Endothelial cell of umbilical vein (primary cell): ENCODE measurements at regions not wholly inside any gene's neighbourhood (a gene's known extent, or its start where the extent isn't known, plus 50 kb on each side); places are given as distances from the start of the nearest gene placed in this dataset.

Source experiments
- BruUV-seq: library from RNA; stranded (reverse); fragments of 400-500 nt; replicated peaks from 2 replicates; lab custom pipeline; 2021; lab: Mats Ljungman, UMichigan
- CTCF ChIA-PET: fragments of 300-600, 350-600 bp; sonication (Branson Sonifier 250); formaldehyde crosslinking; loops from one replicate; lab custom pipeline; 2021; ENCODE audit warnings: antibody characterized with exemption, inconsistent platforms; lab: Charles Lee
- POLR2A ChIA-PET: fragments of 300-600, 350-600 bp; sonication (Branson Sonifier 250); formaldehyde crosslinking; loops from one replicate; lab custom pipeline; 2021; ENCODE audit warnings: antibody characterized with exemption, inconsistent platforms; lab: Charles Lee
- DNase-seq: peaks from one replicate; pipeline ENCODE4 v3.0.0-alpha.2; 2011; ENCODE audit warnings: low read depth, low spot score
- FAIRE-seq: peaks from 2 replicates; lab custom pipeline; 2011; peaks lifted over from hg19 to GRCh38; lab: Jason Lieb, UNC
- H2AFZ ChIP-seq: 2 replicates; pipeline ENCODE4 v1.6.0; 2012; ENCODE audit warnings: low read depth, low read length, control low read depth, inconsistent platforms
- H3K27ac ChIP-seq: 2 replicates; pipeline ENCODE4 v1.5.1; 2011; ENCODE audit warnings: low read depth, mild to moderate bottlenecking, control low read depth, low read length, moderate library complexity; ENCODE audit not compliant: insufficient read depth
- H3K27me3 ChIP-seq, 2 experiments: 2 replicates each; pipeline versions ENCODE4 v1.6.0 to v1.6.1; 2011; ENCODE audit warnings: low read length in 2 of 2, mixed read lengths in 1 of 2; ENCODE audit not compliant: control insufficient read depth in 2 of 2, insufficient read depth in 2 of 2
- H3K36me3 ChIP-seq, 2 experiments: 2 replicates in 1 of 2; 3 replicates in 1 of 2; pipeline ENCODE4 v1.5.1; 2011; ENCODE audit warnings: low read length in 2 of 2, mild to moderate bottlenecking in 1 of 2, moderate library complexity in 1 of 2; ENCODE audit not compliant: control insufficient read depth in 2 of 2, insufficient read depth in 2 of 2; ENCODE audit errors: extremely low read depth in 1 of 2
- H3K4me1 ChIP-seq: 3 replicates; pipeline ENCODE4 v1.5.1; 2011; ENCODE audit warnings: mild to moderate bottlenecking, low read length; ENCODE audit not compliant: control insufficient read depth, insufficient read depth; ENCODE audit errors: extremely low read depth
- H3K4me2 ChIP-seq: 2 replicates; pipeline ENCODE4 v1.6.1; 2011; ENCODE audit warnings: low read length, control low read depth, mixed read lengths; ENCODE audit not compliant: insufficient read depth
- H3K4me3 ChIP-seq, 3 experiments: fragments of 200-600 bp in 1 of 3; sonication (generic), shearing (Covaris generic) in 1 of 3; replicated peaks in 1 of 3; 2 replicates each; pipeline ENCODE4 v1.5.1; 2011 to 2016; ENCODE audit warnings: control low read depth in 3 of 3, low read length in 3 of 3, mild to moderate bottlenecking in 2 of 3, inconsistent platforms in 1 of 3, low read depth in 1 of 3, moderate library complexity in 1 of 3; ENCODE audit not compliant: insufficient read depth in 1 of 3
- H3K79me2 ChIP-seq: 2 replicates; pipeline ENCODE4 v1.6.0; 2012; ENCODE audit warnings: low read length, inconsistent platforms; ENCODE audit not compliant: control insufficient read depth, insufficient read depth
- H3K9ac ChIP-seq: replicated peaks from 2 replicates; pipeline ENCODE3; 2011; ENCODE audit warnings: low read length, control low read depth; ENCODE audit not compliant: insufficient read depth; ENCODE audit errors: extremely low read depth
- H3K9me1 ChIP-seq: replicated peaks from 3 replicates; pipeline ENCODE4 v1.6.0; 2011; ENCODE audit warnings: mild to moderate bottlenecking, low read length; ENCODE audit not compliant: control insufficient read depth, insufficient read depth; ENCODE audit errors: extremely low read depth
- H3K9me3 ChIP-seq: replicated peaks from 2 replicates; pipeline ENCODE4 v1.5.1; 2012; ENCODE audit warnings: low read length, inconsistent platforms; ENCODE audit not compliant: control insufficient read depth, insufficient read depth
- H4K20me1 ChIP-seq: replicated peaks from 2 replicates; pipeline ENCODE3; 2011; ENCODE audit warnings: mild to moderate bottlenecking, low read length; ENCODE audit not compliant: control insufficient read depth, insufficient read depth; ENCODE audit errors: extremely low read depth
- EZH2 ChIP-seq: IDR thresholded peaks from 2 replicates; pipeline ENCODE4 v1.6.1; 2012; ENCODE audit warnings: borderline replicate concordance, low read depth, mild to moderate bottlenecking, moderate library complexity, low read length, inconsistent platforms; ENCODE audit not compliant: severe bottlenecking
- FOS ChIP-seq: IDR thresholded peaks from 2 replicates; pipeline ENCODE4 v1.6.1; 2011; ENCODE audit warnings: mild to moderate bottlenecking, low read length, moderate library complexity, borderline replicate concordance; ENCODE audit not compliant: insufficient read depth
- GATA2 ChIP-seq: IDR thresholded peaks from 2 replicates; pipeline ENCODE4 v1.7.0; 2011; ENCODE audit warnings: low read depth, mild to moderate bottlenecking, moderate library complexity, mixed read lengths, low read length; ENCODE audit not compliant: insufficient read length, insufficient read depth
- JUN ChIP-seq: IDR thresholded peaks from 2 replicates; pipeline ENCODE4 v1.6.1; 2011; ENCODE audit warnings: borderline replicate concordance, low read depth; ENCODE audit not compliant: insufficient read length, insufficient read depth
- MYC ChIP-seq: IDR thresholded peaks from one replicate; pipeline ENCODE4 v1.6.1; 2011; ENCODE audit warnings: mild to moderate bottlenecking, low read depth, low read length
- POLR2A ChIP-seq: IDR thresholded peaks from 2 replicates; pipeline ENCODE4 v1.6.1; 2012; ENCODE audit warnings: low read depth, mild to moderate bottlenecking, control low read depth, low read length
- POLR2AphosphoS5 ChIP-seq: IDR thresholded peaks from 2 replicates; pipeline ENCODE4 v1.6.1; 2012; ENCODE audit warnings: low read depth, mild to moderate bottlenecking, control low read depth, low read length, moderate library complexity; ENCODE audit not compliant: insufficient read depth
- dilution Hi-C: fragments of 300-500 bp; cut with MboI; formaldehyde crosslinking; loops from one replicate; pipeline ENCODE4 v1.15.0; 2019; ENCODE audit warnings: low sequenced_read_pairs; ENCODE audit not compliant: extremely low pct_ligation_motif_present
- intact Hi-C: fragments of 100-400 bp; cut with micrococcal nuclease; formaldehyde crosslinking; loops from one replicate; pipeline ENCODE4 v1.10.0; 2022
- TF ChIP-seq, protein P1 (sequence below): IDR thresholded peaks from 2 replicates; pipeline ENCODE4 v1.6.1; 2011; ENCODE audit not compliant: insufficient read depth, insufficient read length
- TF ChIP-seq, protein P2 (sequence below), 2 donors: IDR thresholded peaks; 1 replicate in 1 of 2; 2 replicates in 1 of 2; pipeline ENCODE4 v1.5.1; 2011; ENCODE audit warnings: low read length in 2 of 2, mild to moderate bottlenecking in 2 of 2, moderate library complexity in 2 of 2, control low read depth in 1 of 2, inconsistent platforms in 1 of 2, low read depth in 1 of 2; ENCODE audit not compliant: insufficient read depth in 1 of 2; ENCODE audit errors: extremely low read depth in 1 of 2

- H3K9me3 ChIP-seq = peaks cover 9% of the 10 kb centered on the region
- no peak for TF ChIP-seq EZH2
- no peak for TF ChIP-seq JUN
- H3K4me1 ChIP-seq = no peaks in the 10 kb centered on the region
- no peaks in the 10 kb centered on the region for H3K36me3 ChIP-seq
- POLR2A ChIA-PET = no interaction called here
- H4K20me1 ChIP-seq = no peaks in the 10 kb centered on the region
- no peaks in the 10 kb centered on the region for H3K9me1 ChIP-seq
- CTCF ChIA-PET = no interaction called here
- FAIRE-seq = no peak
- dilution Hi-C loops (no loop called here), intact Hi-C loops (no loop called here)
- no peak overlapping the region for H3K4me3 ChIP-seq
- BruUV-seq = no TSS peak
- no peaks in the 10 kb centered on the region for H3K79me2 ChIP-seq
- no peak overlapping the region for H3K4me2 ChIP-seq
- DNase-seq = no peak
- no peaks in the 10 kb centered on the region for H3K27me3 ChIP-seq
- H3K9ac ChIP-seq = no peak overlapping the region
- H2AFZ ChIP-seq = no peak overlapping the region
- no peak overlapping the region for H3K27ac ChIP-seq
These were observed 359.3 kb upstream of the TSHZ3 start for GRCh38 chr19:31708520-31708919.

GRCh38 chr19:31709476-31709875 is 360.2 kb upstream of the TSHZ3 start:
- H3K4me2 ChIP-seq = no peak overlapping the region
- no peaks in the 10 kb centered on the region for H3K36me3 ChIP-seq
- ChIA-PET POLR2A (no interaction called here), CTCF (no interaction called here)
- H3K9me3 ChIP-seq = peaks cover 9% of the 10 kb centered on the region
- no peak for FAIRE-seq
- H3K9me1 ChIP-seq = no peaks in the 10 kb centered on the region
- no peaks in the 10 kb centered on the region for H3K27me3 ChIP-seq
- intact Hi-C loops (no loop called here), dilution Hi-C loops (no loop called here)
- no TSS peak for BruUV-seq
- no peaks in the 10 kb centered on the region for H3K79me2 ChIP-seq
- TF ChIP-seq EZH2 = no peak
- TF ChIP-seq MYC = no peak
- no peak for TF ChIP-seq POLR2A
- TF ChIP-seq POLR2AphosphoS5 = no peak
- TF ChIP-seq FOS = no peak
- TF ChIP-seq, protein P1, sequence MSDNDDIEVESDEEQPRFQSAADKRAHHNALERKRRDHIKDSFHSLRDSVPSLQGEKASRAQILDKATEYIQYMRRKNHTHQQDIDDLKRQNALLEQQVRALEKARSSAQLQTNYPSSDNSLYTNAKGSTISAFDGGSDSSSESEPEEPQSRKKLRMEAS = no peak
- no peak for TF ChIP-seq JUN
- no peak for TF ChIP-seq GATA2
- TF ChIP-seq, protein P2, sequence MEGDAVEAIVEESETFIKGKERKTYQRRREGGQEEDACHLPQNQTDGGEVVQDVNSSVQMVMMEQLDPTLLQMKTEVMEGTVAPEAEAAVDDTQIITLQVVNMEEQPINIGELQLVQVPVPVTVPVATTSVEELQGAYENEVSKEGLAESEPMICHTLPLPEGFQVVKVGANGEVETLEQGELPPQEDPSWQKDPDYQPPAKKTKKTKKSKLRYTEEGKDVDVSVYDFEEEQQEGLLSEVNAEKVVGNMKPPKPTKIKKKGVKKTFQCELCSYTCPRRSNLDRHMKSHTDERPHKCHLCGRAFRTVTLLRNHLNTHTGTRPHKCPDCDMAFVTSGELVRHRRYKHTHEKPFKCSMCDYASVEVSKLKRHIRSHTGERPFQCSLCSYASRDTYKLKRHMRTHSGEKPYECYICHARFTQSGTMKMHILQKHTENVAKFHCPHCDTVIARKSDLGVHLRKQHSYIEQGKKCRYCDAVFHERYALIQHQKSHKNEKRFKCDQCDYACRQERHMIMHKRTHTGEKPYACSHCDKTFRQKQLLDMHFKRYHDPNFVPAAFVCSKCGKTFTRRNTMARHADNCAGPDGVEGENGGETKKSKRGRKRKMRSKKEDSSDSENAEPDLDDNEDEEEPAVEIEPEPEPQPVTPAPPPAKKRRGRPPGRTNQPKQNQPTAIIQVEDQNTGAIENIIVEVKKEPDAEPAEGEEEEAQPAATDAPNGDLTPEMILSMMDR (IDR thresholded peaks at IDR 0.05; ENCODE audit: extremely low read depth in 1 of 2, insufficient read depth in 1 of 2, low read depth in 1 of 2, low read length in 2 of 2) = no peak
- no peak overlapping the region for H3K9ac ChIP-seq
- H3K4me3 ChIP-seq = no peak overlapping the region
- H4K20me1 ChIP-seq = no peaks in the 10 kb centered on the region
- H3K27ac ChIP-seq = no peak overlapping the region
- H2AFZ ChIP-seq = no peak overlapping the region
- no peaks in the 10 kb centered on the region for H3K4me1 ChIP-seq
- DNase-seq = no peak
